ENCODE measurements at regions not wholly inside any gene's neighbourhood (a gene's known extent, or its start where the extent isn't known, plus 50 kb on each side); places are given as distances from the start of the nearest gene placed in this dataset.

GRCh38 chr5:107043665-107044064 is 627.1 kb downstream of the EFNA5 start:
- WGBS, 2 donors, result 97 to 98% methylated on average over 1 of the region's 1 CpG
- Histone ChIP-seq H3K27me3 (ENCODE audit: control insufficient read depth in 3 of 3, insufficient read depth in 3 of 3, low read length in 2 of 3) (no peaks in the 10 kb centered on the region), H3K4me3 (no peak overlapping the region), H3K4me1 (ENCODE audit: control insufficient read depth in 5 of 5, insufficient read depth in 5 of 5, low read length in 5 of 5) (no peaks in the 10 kb centered on the region), H3K27ac (ENCODE audit: low read depth in 1 of 2, low read length in 1 of 2) (no peak overlapping the region), H3K9ac (ENCODE audit: insufficient read depth in 1 of 2, low read length in 2 of 2) (no peak overlapping the region), H3K36me3 (ENCODE audit: control insufficient read depth in 4 of 4, insufficient read depth in 4 of 4, low read length in 4 of 4) (no peaks in the 10 kb centered on the region), H3K9me3 (ENCODE audit: control insufficient read depth in 4 of 4, insufficient read depth in 3 of 4, low read length in 3 of 4) (no peaks in the 10 kb centered on the region)
- no peak for TF ChIP-seq CTCF (IDR thresholded peaks at IDR 0.05; ENCODE audit: control extremely low read depth, extremely low read depth)
- no peak for DNase-seq
- ATAC-seq (ENCODE audit: insufficient read depth, low FRiP score), result no peak

- H3K4me1 ChIP-seq (ENCODE audit: control insufficient read depth in 5 of 5, insufficient read depth in 5 of 5, low read length in 5 of 5), result no peaks in the 10 kb centered on the region
- TF ChIP-seq CTCF (IDR thresholded peaks at IDR 0.05; ENCODE audit: control extremely low read depth, extremely low read depth), result no peak
- H3K36me3 ChIP-seq (ENCODE audit: control insufficient read depth in 4 of 4, insufficient read depth in 4 of 4, low read length in 4 of 4), result no peaks in the 10 kb centered on the region
- no peak overlapping the region for H3K4me3 ChIP-seq
- no peaks in the 10 kb centered on the region for H3K9me3 ChIP-seq (ENCODE audit: control insufficient read depth in 4 of 4, insufficient read depth in 3 of 4, low read length in 3 of 4)
- no peaks in the 10 kb centered on the region for H3K27me3 ChIP-seq (ENCODE audit: control insufficient read depth in 3 of 3, insufficient read depth in 3 of 3, low read length in 2 of 3)
- H3K27ac ChIP-seq (ENCODE audit: low read depth in 1 of 2, low read length in 1 of 2), result no peak overlapping the region
- no peak for ATAC-seq (ENCODE audit: insufficient read depth, low FRiP score)
- DNase-seq, result no peak
- H3K9ac ChIP-seq (ENCODE audit: insufficient read depth in 1 of 2, low read length in 2 of 2), result no peak overlapping the region
Observed at GRCh38 chr5:107040907-107041306, 629.8 kb downstream of the EFNA5 start.

GRCh38 chr5:107032629-107033028 is 638.1 kb downstream of the EFNA5 start:
- ATAC-seq (ENCODE audit: insufficient read depth, low FRiP score), result no peak
- no peak overlapping the region for H3K9ac ChIP-seq (ENCODE audit: insufficient read depth in 1 of 2, low read length in 2 of 2)
- peaks cover 0 to 2% (median 0%) of the 10 kb centered on the region in 5 donors for H3K4me1 ChIP-seq (ENCODE audit: control insufficient read depth in 5 of 5, insufficient read depth in 5 of 5, low read length in 5 of 5)
- no peak overlapping the region for H3K27ac ChIP-seq (ENCODE audit: low read depth in 1 of 2, low read length in 1 of 2)
- no peaks in the 10 kb centered on the region for H3K9me3 ChIP-seq (ENCODE audit: control insufficient read depth in 4 of 4, insufficient read depth in 3 of 4, low read length in 3 of 4)
- H3K4me3 ChIP-seq, result no peak overlapping the region
- no peak for TF ChIP-seq CTCF (IDR thresholded peaks at IDR 0.05; ENCODE audit: control extremely low read depth, extremely low read depth)
- H3K27me3 ChIP-seq (ENCODE audit: control insufficient read depth in 3 of 3, insufficient read depth in 3 of 3, low read length in 2 of 3), result no peaks in the 10 kb centered on the region
- H3K36me3 ChIP-seq (ENCODE audit: control insufficient read depth in 4 of 4, insufficient read depth in 4 of 4, low read length in 4 of 4), result no peaks in the 10 kb centered on the region
- no peak for DNase-seq

GRCh38 chr5:107028938-107029337 is 641.8 kb downstream of the EFNA5 start:
- no peak overlapping the region for H3K9ac ChIP-seq (ENCODE audit: insufficient read depth in 1 of 2, low read length in 2 of 2)
- 95 to 96% methylated on average over 2 of the region's 2 CpGs for WGBS, 2 donors
- no peak for TF ChIP-seq CTCF (IDR thresholded peaks at IDR 0.05; ENCODE audit: control extremely low read depth, extremely low read depth)

More at GRCh38 chr5:107028938-107029337, 641.8 kb downstream of the EFNA5 start:
- no peak for ATAC-seq (ENCODE audit: insufficient read depth, low FRiP score)
- no peaks in the 10 kb centered on the region for H3K27me3 ChIP-seq (ENCODE audit: control insufficient read depth in 3 of 3, insufficient read depth in 3 of 3, low read length in 2 of 3)
- no peaks in the 10 kb centered on the region for H3K9me3 ChIP-seq (ENCODE audit: control insufficient read depth in 4 of 4, insufficient read depth in 3 of 4, low read length in 3 of 4)
- no peak for DNase-seq
- H3K4me3 ChIP-seq, result no peak overlapping the region
- H3K36me3 ChIP-seq (ENCODE audit: control insufficient read depth in 4 of 4, insufficient read depth in 4 of 4, low read length in 4 of 4), result no peaks in the 10 kb centered on the region
- H3K4me1 ChIP-seq (ENCODE audit: control insufficient read depth in 5 of 5, insufficient read depth in 5 of 5, low read length in 5 of 5), result peaks cover 0 to 2% (median 0%) of the 10 kb centered on the region in 5 donors
- no peak overlapping the region for H3K27ac ChIP-seq (ENCODE audit: low read depth in 1 of 2, low read length in 1 of 2)
